IMR-90 (cell line): ENCODE measurements at regions not wholly inside any gene's neighbourhood (a gene's known extent, or its start where the extent isn't known, plus 50 kb on each side); places are given as distances from the start of the nearest gene placed in this dataset.
"Not testable (repeated sequence)": the region's sequence is repeated elsewhere in the genome, so short reads cannot be mapped to it uniquely, and the experiment has no call there.

Source experiments
- CHD1 ChIP-seq: IDR thresholded peaks from 2 replicates; pipeline ENCODE4 v1.6.1; 2012; ENCODE audit warnings: low read depth, low read length, improper control_type of control experiment
- MXI1 ChIP-seq: IDR thresholded peaks from 2 replicates; pipeline ENCODE4 v1.6.1; 2012; ENCODE audit warnings: low read depth, mild to moderate bottlenecking, low read length, moderate library complexity, borderline replicate concordance
- RAD21 ChIP-seq: IDR thresholded peaks from 2 replicates; pipeline ENCODE4 v1.6.1; 2012; ENCODE audit warnings: low read length, improper control_type of control experiment
- RCOR1 ChIP-seq: IDR thresholded peaks from 2 replicates; pipeline ENCODE4 v1.6.1; 2012; ENCODE audit warnings: mild to moderate bottlenecking, low read length, improper control_type of control experiment; ENCODE audit not compliant: insufficient replicate concordance
- TF ChIP-seq, protein P1 (sequence below): conservative IDR thresholded peaks from 2 replicates; pipeline ENCODE4 v1.5.1; 2012; ENCODE audit warnings: mild to moderate bottlenecking, low read depth, low read length, improper control_type of control experiment

DNA sequence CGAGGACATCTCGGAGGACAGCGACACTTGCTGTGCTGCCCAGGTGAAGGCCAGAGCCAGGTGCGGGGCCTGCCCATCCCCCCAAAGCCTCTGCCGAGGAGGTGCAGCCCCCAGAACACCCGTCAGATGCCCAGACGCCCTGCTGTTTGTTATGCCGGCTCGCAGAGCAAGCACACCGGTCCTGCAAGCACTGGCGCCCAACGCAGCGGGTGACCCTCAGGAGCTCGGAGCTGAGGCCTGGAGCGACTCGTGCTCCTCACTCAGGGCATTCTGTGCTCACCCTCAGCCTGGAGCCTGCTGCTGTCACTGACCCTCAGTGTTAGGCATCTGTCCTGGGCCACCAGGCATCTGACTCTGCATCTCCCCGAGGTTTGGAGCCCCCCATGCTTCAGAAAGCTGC is 199.0 kb downstream of the LIPI start:
- TF ChIP-seq CHD1, MXI1, RAD21, RCOR1: not testable (repeated sequence)
- TF ChIP-seq, protein P1, sequence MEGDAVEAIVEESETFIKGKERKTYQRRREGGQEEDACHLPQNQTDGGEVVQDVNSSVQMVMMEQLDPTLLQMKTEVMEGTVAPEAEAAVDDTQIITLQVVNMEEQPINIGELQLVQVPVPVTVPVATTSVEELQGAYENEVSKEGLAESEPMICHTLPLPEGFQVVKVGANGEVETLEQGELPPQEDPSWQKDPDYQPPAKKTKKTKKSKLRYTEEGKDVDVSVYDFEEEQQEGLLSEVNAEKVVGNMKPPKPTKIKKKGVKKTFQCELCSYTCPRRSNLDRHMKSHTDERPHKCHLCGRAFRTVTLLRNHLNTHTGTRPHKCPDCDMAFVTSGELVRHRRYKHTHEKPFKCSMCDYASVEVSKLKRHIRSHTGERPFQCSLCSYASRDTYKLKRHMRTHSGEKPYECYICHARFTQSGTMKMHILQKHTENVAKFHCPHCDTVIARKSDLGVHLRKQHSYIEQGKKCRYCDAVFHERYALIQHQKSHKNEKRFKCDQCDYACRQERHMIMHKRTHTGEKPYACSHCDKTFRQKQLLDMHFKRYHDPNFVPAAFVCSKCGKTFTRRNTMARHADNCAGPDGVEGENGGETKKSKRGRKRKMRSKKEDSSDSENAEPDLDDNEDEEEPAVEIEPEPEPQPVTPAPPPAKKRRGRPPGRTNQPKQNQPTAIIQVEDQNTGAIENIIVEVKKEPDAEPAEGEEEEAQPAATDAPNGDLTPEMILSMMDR: not testable (repeated sequence)
